Lower lobe of right lung (tissue), 2 donors: ENCODE measurements at regions not wholly inside any gene's neighbourhood (a gene's known extent, or its start where the extent isn't known, plus 50 kb on each side); places are given as distances from the start of the nearest gene placed in this dataset.

Experiments used
- ATAC-seq, 2 donors: fragments of 200-7000 bp; cut with Tn5 transposase; one replicate each; pipeline ENCODE4 v1.9.1; 2020 to 2022; ENCODE audit warnings: mild to moderate bottlenecking in 2 of 2, moderate library complexity in 2 of 2
- DNase-seq: peaks from one replicate; pipeline ENCODE4 v3.0.0-alpha.2; 2020
- H3K27ac ChIP-seq: fragments of 200-600 bp; one replicate; pipeline ENCODE4 v1.8.0; 2022
- H3K27me3 ChIP-seq: fragments of 200-600 bp; one replicate; pipeline ENCODE4 v1.8.0; 2022; ENCODE audit warnings: low read depth
- H3K36me3 ChIP-seq: fragments of 200-600 bp; one replicate; pipeline ENCODE4 v1.8.0; 2022; ENCODE audit warnings: mild to moderate bottlenecking
- H3K4me1 ChIP-seq: fragments of 200-600 bp; one replicate; pipeline ENCODE4 v1.8.0; 2022
- H3K4me3 ChIP-seq: fragments of 200-600 bp; one replicate; pipeline ENCODE4 v1.8.0; 2022; ENCODE audit warnings: mild to moderate bottlenecking
- H3K9me3 ChIP-seq: fragments of 200-600 bp; one replicate; pipeline ENCODE4 v1.8.0; 2022
- intact Hi-C: fragments of 100-400 bp; cut with DNase I; formaldehyde crosslinking; loops from one replicate; pipeline ENCODE4 v1.11.0; 2022
- TF ChIP-seq, protein P1 (sequence below): fragments of 200-600 bp; IDR thresholded peaks from one replicate; pipeline ENCODE4 v1.8.0; 2022; ENCODE audit warnings: antibody characterized with exemption, mild to moderate bottlenecking
- donor health status: DM: no; HTN: yes; CAD: no; lungs with severe emphysema.

GRCh38 chr13:79807554-79807953, 326.6 kb downstream of the NDFIP2 start:
- Histone ChIP-seq H3K4me1 (peaks cover 5% of the 10 kb centered on the region), H3K4me3 (no peak overlapping the region), H3K9me3 (no peaks in the 10 kb centered on the region), H3K36me3 (no peaks in the 10 kb centered on the region), H3K27me3 (no peaks in the 10 kb centered on the region), H3K27ac (no peak overlapping the region)
- ATAC-seq (peak in 1 of 2 donors; percentile 6), DNase-seq (no peak)
- intact Hi-C loops: no loop called here
- TF ChIP-seq, protein P1, sequence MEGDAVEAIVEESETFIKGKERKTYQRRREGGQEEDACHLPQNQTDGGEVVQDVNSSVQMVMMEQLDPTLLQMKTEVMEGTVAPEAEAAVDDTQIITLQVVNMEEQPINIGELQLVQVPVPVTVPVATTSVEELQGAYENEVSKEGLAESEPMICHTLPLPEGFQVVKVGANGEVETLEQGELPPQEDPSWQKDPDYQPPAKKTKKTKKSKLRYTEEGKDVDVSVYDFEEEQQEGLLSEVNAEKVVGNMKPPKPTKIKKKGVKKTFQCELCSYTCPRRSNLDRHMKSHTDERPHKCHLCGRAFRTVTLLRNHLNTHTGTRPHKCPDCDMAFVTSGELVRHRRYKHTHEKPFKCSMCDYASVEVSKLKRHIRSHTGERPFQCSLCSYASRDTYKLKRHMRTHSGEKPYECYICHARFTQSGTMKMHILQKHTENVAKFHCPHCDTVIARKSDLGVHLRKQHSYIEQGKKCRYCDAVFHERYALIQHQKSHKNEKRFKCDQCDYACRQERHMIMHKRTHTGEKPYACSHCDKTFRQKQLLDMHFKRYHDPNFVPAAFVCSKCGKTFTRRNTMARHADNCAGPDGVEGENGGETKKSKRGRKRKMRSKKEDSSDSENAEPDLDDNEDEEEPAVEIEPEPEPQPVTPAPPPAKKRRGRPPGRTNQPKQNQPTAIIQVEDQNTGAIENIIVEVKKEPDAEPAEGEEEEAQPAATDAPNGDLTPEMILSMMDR: no peak

DNA sequence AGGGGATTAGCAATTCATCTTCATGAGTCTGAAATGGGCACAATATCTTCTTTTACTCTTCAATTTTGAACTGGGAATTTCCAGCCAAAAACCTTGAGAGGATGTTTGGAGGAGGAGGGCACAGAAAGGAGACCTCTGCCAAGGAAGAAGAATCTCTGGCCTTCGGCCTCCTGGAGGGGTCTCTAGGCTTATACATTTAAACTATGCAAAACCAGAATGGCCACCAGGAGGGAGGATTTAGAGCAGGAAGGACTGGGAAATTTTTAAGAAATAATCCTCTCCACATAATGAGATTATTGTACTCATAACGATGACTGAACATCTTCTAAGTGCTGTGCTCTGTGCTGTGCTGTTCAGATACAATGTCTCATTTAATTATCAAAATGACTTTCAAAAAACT, 325.9 kb downstream of the NDFIP2 start:
- H3K4me1 ChIP-seq: peaks cover under 1% of the 10 kb centered on the region
- DNase-seq (no peak), ATAC-seq (no peak)
- no peaks in the 10 kb centered on the region for H3K36me3 ChIP-seq
- H3K9me3 ChIP-seq: no peaks in the 10 kb centered on the region
- H3K4me3 ChIP-seq: no peak overlapping the region
- no peaks in the 10 kb centered on the region for H3K27me3 ChIP-seq
- intact Hi-C loops: no loop called here
- no peak overlapping the region for H3K27ac ChIP-seq
- TF ChIP-seq, protein P1: no peak

DNA sequence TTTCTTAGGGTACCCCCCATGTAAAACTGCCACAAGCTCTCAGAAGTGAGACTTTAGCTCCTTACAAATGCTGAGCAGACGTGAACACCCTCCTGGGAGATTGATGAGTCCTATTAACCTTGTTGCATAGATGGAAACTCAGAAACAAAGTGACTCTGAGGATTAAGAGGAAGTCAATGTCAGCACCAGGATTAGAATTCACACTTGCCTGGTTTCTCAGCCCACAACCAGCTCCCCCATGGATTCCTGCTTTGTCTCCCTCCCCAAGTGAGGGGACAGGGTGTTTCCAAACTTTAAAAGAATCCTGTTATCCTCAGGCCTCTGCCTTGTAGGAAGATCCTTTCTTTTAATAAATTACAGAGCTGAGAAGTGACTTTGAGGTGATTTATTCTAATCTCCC, 324.4 kb downstream of the NDFIP2 start:
- ATAC-seq (no peak), DNase-seq (no peak)
- H3K9me3 ChIP-seq: no peaks in the 10 kb centered on the region
- H3K27ac ChIP-seq: no peak overlapping the region
- TF ChIP-seq, protein P1: no peak
- intact Hi-C loops: no loop called here
- H3K4me1 ChIP-seq: no peaks in the 10 kb centered on the region
- no peaks in the 10 kb centered on the region for H3K27me3 ChIP-seq
- H3K4me3 ChIP-seq: no peak overlapping the region
- H3K36me3 ChIP-seq: no peaks in the 10 kb centered on the region

- intact Hi-C loops: no loop called here
- Histone ChIP-seq H3K27me3 (no peaks in the 10 kb centered on the region), H3K4me3 (no peak overlapping the region), H3K9me3 (no peaks in the 10 kb centered on the region), H3K27ac (no peak overlapping the region), H3K36me3 (no peaks in the 10 kb centered on the region), H3K4me1 (no peaks in the 10 kb centered on the region)
- peak in 1 of 2 donors; percentile 25 for ATAC-seq
- TF ChIP-seq, protein P1: no peak
- no peak for DNase-seq
Observed at GRCh38 chr13:79803989-79804388, 323.0 kb downstream of the NDFIP2 start.

DNA sequence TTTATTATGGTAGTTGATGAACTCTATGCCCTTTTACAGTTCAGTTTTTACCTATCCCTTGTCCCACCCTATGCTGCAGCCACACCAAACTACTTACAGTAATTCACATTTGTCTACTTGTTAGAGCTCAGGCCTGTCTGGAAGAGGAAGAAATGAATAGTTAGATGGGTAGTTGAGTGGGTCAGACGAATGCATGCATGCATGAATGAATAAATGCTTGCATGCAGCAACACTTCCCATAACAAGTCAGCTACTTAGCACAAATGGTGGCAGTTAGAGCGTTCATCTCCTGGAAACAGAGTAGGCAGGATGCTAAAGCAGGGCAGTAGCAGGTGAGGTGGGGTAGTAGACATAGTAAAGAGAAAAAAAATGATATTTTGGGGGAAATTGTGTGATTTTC, 322.3 kb downstream of the NDFIP2 start:
- Histone ChIP-seq H3K4me1 (no peaks in the 10 kb centered on the region), H3K27me3 (no peaks in the 10 kb centered on the region), H3K4me3 (no peak overlapping the region), H3K27ac (no peak overlapping the region), H3K9me3 (no peaks in the 10 kb centered on the region), H3K36me3 (no peaks in the 10 kb centered on the region)
- intact Hi-C loops: no loop called here
- no peak for DNase-seq
- ATAC-seq: no peak
- TF ChIP-seq, protein P1: no peak
